Immature natural killer cell (primary cell): ENCODE measurements at regions not wholly inside any gene's neighbourhood (a gene's known extent, or its start where the extent isn't known, plus 50 kb on each side); places are given as distances from the start of the nearest gene placed in this dataset.
"Not testable (repeated sequence)": the region's sequence is repeated elsewhere in the genome, so short reads cannot be mapped to it uniquely, and the experiment has no call there.

Experiments
- DNase-seq, 3 donors: peaks; one replicate each; pipeline ENCODE4 v3.0.0; 2022; ENCODE audit warnings: mixed read lengths in 1 of 3
- H3K27ac Mint-ChIP-seq, 6 donors: one replicate each; pipeline ENCODE4 v1.8.0; 2020; ENCODE audit warnings: mixed read lengths in 6 of 6, mild to moderate bottlenecking in 5 of 6, inconsistent platforms in 4 of 6, moderate library complexity in 3 of 6
- H3K27me3 Mint-ChIP-seq, 3 donors: one replicate each; pipeline ENCODE4 v1.8.0; 2020 to 2021; ENCODE audit warnings: low read depth in 3 of 3, mild to moderate bottlenecking in 3 of 3, mixed read lengths in 3 of 3, moderate library complexity in 3 of 3, inconsistent platforms in 1 of 3
- H3K36me3 Mint-ChIP-seq, 3 donors: one replicate each; pipeline ENCODE4 v1.8.0; 2020; ENCODE audit warnings: mixed read lengths in 3 of 3, inconsistent platforms in 2 of 3, mild to moderate bottlenecking in 2 of 3
- H3K4me1 Mint-ChIP-seq, 2 donors: one replicate each; pipeline ENCODE4 v1.8.0; 2020; ENCODE audit warnings: inconsistent platforms in 2 of 2, mild to moderate bottlenecking in 2 of 2, mixed read lengths in 2 of 2, moderate library complexity in 1 of 2
- H3K4me3 Mint-ChIP-seq, 5 donors: one replicate each; pipeline ENCODE4 v1.8.0; 2020; ENCODE audit warnings: mild to moderate bottlenecking in 5 of 5, mixed read lengths in 5 of 5, inconsistent platforms in 3 of 5, moderate library complexity in 3 of 5
- H3K9me3 Mint-ChIP-seq, 6 donors: one replicate each; pipeline ENCODE4 v1.8.0; 2020; ENCODE audit warnings: mild to moderate bottlenecking in 6 of 6, mixed read lengths in 6 of 6, inconsistent platforms in 4 of 6, moderate library complexity in 3 of 6

DNA sequence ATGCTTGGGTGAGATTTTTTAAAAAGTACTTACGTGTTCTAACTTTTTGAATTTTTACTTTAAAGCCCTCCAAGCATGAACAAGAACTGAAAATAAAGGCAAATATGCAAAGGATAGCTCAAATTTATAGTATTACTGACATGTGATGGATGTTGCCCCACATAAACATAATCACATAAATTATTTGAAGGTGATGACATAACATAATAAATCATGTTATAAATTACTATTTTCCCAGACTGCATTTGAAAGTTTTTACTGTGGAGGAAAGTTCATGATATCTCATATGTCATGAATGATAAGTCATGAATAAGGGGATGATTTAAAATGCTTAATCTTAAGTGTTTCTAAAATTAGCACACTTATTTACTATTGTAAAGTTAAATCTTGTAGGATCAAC is 705.7 kb upstream of the SLITRK1 start:
- peaks cover 0 to 2% (median 0%) of the 10 kb centered on the region in 3 donors for H3K27me3 Mint-ChIP-seq
- H3K4me3 Mint-ChIP-seq: no peak overlapping the region
- DNase-seq: no peak
- H3K27ac Mint-ChIP-seq: no peak overlapping the region
- H3K36me3 Mint-ChIP-seq: no peaks in the 10 kb centered on the region
- H3K9me3 Mint-ChIP-seq: peaks cover 0 to 15% (median 3%) of the 10 kb centered on the region in 6 donors
- no peaks in the 10 kb centered on the region for H3K4me1 Mint-ChIP-seq

DNA sequence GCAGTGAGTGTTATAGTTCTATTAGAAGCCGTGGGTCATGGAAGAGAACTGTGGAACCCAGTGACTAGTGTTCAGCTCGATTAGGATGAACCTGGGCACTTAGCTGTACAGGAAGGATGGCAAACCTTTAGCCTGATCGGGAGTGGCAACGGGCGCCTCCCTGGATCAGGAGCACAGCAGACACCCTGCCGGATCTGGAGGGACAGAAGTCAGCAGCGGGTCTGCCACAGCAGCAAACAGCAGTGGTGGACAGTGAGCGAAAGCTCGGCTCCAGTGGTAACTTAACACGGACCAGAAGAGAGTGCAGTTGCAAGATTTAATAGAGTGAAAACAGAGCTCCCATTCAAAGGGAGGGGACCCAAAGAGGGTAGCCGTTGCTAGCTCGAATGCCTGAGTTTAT is 697.6 kb upstream of the SLITRK1 start:
- not testable (repeated sequence) for H3K4me1 Mint-ChIP-seq, H3K27ac Mint-ChIP-seq, H3K27me3 Mint-ChIP-seq, DNase-seq, H3K36me3 Mint-ChIP-seq, H3K4me3 Mint-ChIP-seq
- H3K9me3 Mint-ChIP-seq: peaks cover 5 to 33% (median 8%) of the 10 kb centered on the region in 6 donors

DNA sequence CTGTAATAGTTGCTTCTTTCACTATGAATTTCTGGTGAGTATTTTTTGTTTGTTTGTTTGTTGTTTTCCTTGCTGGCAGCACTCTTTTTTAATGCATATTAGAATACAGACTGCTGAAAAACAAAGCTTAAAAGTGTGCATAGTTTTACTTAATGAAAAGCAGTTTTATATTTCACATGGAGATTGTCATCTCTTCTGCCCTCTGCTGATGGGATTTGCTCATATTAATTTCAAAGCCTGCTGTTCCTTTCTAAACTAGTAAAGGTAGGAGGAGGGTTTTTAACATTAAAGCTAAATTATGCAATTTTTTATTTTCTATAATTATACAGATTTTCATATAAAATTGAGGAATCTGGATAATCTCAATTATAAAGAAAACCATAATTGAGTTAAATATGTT is 692.6 kb upstream of the SLITRK1 start:
- H3K9me3 Mint-ChIP-seq: peaks cover 1 to 6% (median 3%) of the 10 kb centered on the region in 6 donors
- no peaks in the 10 kb centered on the region for H3K36me3 Mint-ChIP-seq
- H3K4me1 Mint-ChIP-seq: no peaks in the 10 kb centered on the region
- H3K27me3 Mint-ChIP-seq: no peaks in the 10 kb centered on the region
- no peak overlapping the region for H3K27ac Mint-ChIP-seq
- no peak overlapping the region for H3K4me3 Mint-ChIP-seq
- no peak for DNase-seq

DNA sequence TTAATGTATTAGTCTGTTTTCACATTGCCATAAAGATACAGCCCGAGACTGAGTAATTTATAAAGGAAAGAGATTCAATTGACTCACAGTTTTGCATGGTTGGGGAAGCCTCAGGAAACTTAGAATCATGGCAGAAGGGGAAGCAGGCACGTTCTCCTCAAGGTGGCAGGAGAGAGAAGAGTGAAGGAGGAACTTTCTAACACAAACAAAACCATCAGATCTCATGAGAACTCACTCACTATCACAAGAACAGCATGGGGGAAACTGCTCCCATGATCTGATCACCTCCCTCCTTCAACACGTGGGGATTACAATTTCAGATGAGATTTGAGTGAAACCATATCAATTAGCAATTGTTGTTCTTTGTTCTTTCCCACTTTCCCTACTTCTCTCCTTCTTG is 689.0 kb upstream of the SLITRK1 start:
- Mint-ChIP-seq H3K27ac (no peak overlapping the region), H3K27me3 (no peaks in the 10 kb centered on the region), H3K4me3 (no peak overlapping the region), H3K36me3 (no peaks in the 10 kb centered on the region), H3K4me1 (no peaks in the 10 kb centered on the region), H3K9me3 (peaks cover 4 to 10% (median 5%) of the 10 kb centered on the region in 6 donors)
- DNase-seq: no peak

DNA sequence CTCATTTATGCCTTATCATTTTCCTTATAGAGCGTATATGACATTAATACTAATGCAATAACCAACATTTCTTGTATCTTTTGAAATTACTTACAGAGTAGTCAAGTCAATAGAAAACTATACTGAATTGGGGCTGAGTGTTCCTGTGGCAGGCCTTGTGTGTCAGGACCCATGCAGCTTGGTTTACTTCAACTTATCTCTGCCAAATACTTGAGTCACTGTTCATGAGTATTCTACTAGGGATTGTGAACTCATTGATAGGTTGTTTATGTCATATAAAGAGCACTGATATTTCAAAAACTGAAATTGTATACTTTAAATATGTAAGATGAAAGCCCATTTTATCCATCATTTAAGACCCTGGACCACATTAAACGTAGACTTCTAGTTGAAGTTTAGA is 688.6 kb upstream of the SLITRK1 start:
- H3K27ac Mint-ChIP-seq: no peak overlapping the region
- no peak overlapping the region for H3K4me3 Mint-ChIP-seq
- peaks cover 4 to 10% (median 8%) of the 10 kb centered on the region in 6 donors for H3K9me3 Mint-ChIP-seq
- no peaks in the 10 kb centered on the region for H3K27me3 Mint-ChIP-seq
- no peaks in the 10 kb centered on the region for H3K4me1 Mint-ChIP-seq
- no peak for DNase-seq
- no peaks in the 10 kb centered on the region for H3K36me3 Mint-ChIP-seq

DNA sequence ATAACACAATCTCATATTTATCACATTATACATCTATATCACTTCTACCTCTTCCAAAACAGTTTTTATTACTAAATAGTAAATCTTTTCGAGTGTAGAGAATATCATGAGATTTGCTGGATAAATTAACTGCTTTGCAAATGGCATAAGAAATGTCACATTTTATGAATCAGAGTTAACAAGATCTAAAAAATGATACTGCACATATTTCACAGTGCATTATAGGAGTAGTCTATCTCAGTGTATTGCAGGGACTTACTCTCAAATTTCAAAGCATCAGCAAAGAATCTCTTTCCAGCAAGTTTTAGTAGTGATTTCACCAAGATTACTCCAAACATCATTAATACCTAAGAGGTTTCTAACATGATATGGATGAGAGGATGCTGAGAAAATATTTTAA is 687.1 kb upstream of the SLITRK1 start:
- Mint-ChIP-seq H3K4me1 (no peaks in the 10 kb centered on the region), H3K27me3 (no peaks in the 10 kb centered on the region), H3K27ac (no peak overlapping the region), H3K9me3 (peaks cover 4 to 10% (median 8%) of the 10 kb centered on the region in 6 donors), H3K36me3 (no peaks in the 10 kb centered on the region), H3K4me3 (no peak overlapping the region)
- no peak for DNase-seq

DNA sequence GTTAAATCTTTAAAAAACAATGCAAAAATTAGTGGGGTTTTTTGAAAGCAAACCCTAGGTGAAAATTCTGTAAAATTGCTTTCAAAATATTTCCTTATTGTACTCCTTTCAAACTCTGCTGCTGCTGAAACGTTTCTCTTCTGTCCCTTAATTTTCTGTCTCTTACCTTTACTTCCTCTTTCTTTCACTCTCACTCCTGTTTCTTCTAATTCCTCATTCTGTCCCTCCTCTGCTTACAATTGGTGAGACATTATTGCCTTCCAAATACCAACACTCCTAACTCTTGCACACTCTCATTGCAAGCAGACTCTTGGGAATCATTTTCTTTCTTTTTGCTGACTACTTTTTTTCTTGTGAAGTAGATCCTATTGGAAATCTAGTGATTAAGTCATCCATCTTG is 685.6 kb upstream of the SLITRK1 start:
- no peaks in the 10 kb centered on the region for H3K27me3 Mint-ChIP-seq
- H3K4me1 Mint-ChIP-seq: no peaks in the 10 kb centered on the region
- no peak for DNase-seq
- peaks cover 0 to 3% (median 0%) of the 10 kb centered on the region in 3 donors for H3K36me3 Mint-ChIP-seq
- H3K4me3 Mint-ChIP-seq: no peak overlapping the region
- H3K9me3 Mint-ChIP-seq: peaks cover 5 to 11% (median 9%) of the 10 kb centered on the region in 6 donors
- H3K27ac Mint-ChIP-seq: no peak overlapping the region

DNA sequence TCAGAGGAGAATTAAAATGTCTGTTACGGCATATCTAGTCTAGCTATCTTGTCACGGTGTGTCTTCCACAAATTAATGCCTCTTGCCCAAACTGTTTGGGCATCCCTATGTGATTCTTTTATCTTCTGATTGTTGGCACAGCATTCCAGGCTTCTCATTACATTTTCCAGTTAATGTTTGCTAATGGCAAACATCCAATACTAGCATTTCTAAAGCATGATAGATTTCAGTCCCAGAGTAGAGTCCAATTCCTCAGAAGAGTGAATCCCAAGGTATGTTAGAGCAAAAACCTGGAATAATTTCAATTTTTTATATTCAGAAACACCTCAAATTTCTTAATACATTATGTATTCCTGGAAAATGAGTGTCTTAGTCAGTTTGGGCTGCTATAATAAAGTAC is 684.5 kb upstream of the SLITRK1 start:
- Mint-ChIP-seq H3K27ac (no peak overlapping the region), H3K4me1 (no peaks in the 10 kb centered on the region), H3K36me3 (peaks cover 0 to 3% (median 0%) of the 10 kb centered on the region in 3 donors), H3K4me3 (no peak overlapping the region), H3K9me3 (peaks cover 6 to 15% (median 9%) of the 10 kb centered on the region in 6 donors), H3K27me3 (no peaks in the 10 kb centered on the region)
- DNase-seq: no peak

DNA sequence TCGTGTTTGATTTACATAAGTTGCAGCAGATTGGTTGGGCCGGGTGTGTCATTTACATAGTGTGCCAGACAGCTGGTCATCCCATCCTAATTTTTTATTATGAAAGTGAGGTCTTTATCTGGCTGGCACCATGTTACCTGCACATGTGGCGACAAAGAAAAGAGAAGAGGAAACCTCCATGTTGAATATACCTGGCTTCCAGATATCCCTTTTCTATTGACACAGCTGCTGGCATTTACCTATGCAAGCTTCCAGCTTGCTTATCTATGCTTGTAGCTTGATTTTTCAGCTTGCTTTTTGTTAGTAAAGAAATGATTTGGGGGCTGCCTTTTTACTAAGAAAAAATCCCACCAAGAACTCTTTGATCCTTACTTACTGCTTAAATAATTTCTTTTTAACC is 681.3 kb upstream of the SLITRK1 start:
- no peak for DNase-seq
- peaks cover 0 to 3% (median 0%) of the 10 kb centered on the region in 3 donors for H3K36me3 Mint-ChIP-seq
- H3K4me3 Mint-ChIP-seq: no peak overlapping the region
- no peaks in the 10 kb centered on the region for H3K27me3 Mint-ChIP-seq
- peaks cover 8 to 26% (median 12%) of the 10 kb centered on the region in 6 donors for H3K9me3 Mint-ChIP-seq
- no peaks in the 10 kb centered on the region for H3K4me1 Mint-ChIP-seq
- H3K27ac Mint-ChIP-seq: no peak overlapping the region

DNA sequence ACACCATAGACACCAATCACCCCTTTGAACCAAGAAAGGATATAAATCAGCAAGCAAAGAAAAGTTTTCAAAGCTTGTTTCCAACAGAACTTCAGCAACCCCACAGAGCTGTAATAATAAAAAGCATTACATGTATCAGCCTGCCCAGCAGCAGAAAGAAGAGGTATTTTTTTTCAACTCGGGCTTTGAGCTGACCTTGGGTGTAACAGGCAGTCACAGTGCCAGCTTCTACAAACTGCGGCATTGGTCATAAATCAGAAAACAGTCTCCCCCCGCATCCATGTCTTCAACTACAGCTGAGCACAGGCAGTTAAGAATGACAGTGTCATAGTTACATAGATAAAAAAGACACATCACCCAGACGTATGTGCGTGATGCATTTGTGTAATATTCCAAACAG is 671.0 kb upstream of the SLITRK1 start:
- Mint-ChIP-seq H3K27ac (no peak overlapping the region), H3K4me3 (no peak overlapping the region), H3K9me3 (peaks cover 4 to 38% (median 8%) of the 10 kb centered on the region in 6 donors), H3K27me3 (no peaks in the 10 kb centered on the region), H3K36me3 (no peaks in the 10 kb centered on the region), H3K4me1 (no peaks in the 10 kb centered on the region)
- DNase-seq: no peak

DNA sequence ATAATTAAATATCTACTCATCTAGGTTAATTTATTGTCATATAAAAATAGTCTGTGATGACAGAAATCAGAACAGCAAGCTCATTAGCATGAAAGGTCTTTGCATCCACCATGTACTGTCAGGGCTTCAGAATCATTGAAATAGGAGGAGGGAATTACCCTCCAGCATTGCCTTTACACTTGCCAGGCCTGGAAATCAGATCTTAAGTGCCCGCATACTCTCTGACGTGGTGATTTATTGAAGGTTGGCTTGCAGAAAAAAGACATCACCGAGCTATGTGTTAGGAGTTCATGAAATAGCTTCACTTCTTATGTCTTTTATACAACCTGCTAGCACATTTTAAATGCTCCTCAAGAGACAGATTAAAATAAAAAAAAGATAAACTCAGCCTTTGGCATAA is 661.7 kb upstream of the SLITRK1 start:
- no peak overlapping the region for H3K27ac Mint-ChIP-seq
- DNase-seq: no peak
- H3K36me3 Mint-ChIP-seq: no peaks in the 10 kb centered on the region

DNA sequence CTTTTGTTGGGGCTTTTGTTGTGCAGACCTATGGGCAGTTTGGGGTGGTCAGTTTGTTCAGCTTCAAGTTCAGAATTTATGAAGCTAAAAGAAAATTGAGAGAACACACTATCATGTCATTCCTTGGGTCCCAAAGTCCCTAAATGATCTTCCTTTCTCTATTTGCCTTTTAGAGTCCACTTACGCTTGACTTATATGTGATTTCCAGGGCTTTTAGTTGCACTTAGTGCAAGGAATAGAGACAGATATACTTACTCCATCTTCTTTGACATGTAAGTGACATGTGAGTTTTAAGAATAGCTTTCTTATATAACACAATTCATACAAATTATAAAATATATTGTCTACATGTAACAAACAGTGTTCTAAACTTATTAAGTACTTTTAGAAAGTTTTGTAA is 660.1 kb upstream of the SLITRK1 start:
- peaks cover 4 to 29% (median 5%) of the 10 kb centered on the region in 6 donors for H3K9me3 Mint-ChIP-seq
- H3K4me1 Mint-ChIP-seq: no peaks in the 10 kb centered on the region
- no peak overlapping the region for H3K27ac Mint-ChIP-seq

More for the DNA sequence above, 661.7 kb upstream of the SLITRK1 start:
- peaks cover 3 to 29% (median 5%) of the 10 kb centered on the region in 6 donors for H3K9me3 Mint-ChIP-seq
- H3K27me3 Mint-ChIP-seq: peaks cover 0 to 2% (median 0%) of the 10 kb centered on the region in 3 donors
- no peaks in the 10 kb centered on the region for H3K4me1 Mint-ChIP-seq
- H3K4me3 Mint-ChIP-seq: no peak overlapping the region

DNA sequence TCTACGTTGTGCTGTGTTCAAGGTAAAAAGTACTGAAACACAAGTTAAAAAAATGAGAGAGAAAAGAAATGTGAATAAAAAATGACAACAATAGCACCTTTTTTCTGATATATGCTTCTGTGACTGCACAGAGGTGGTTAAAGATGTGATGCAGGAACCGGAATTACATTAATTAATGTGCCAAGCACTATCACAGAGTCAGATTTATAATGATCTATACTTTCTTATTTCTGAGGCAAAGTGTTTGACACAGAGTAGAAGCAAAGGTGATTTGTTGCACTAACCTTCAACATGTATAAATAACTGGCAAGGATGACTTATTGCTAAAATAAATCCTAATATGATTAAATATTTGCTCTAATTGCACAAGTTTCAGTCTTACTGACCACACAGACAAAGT is 654.6 kb upstream of the SLITRK1 start:
- Mint-ChIP-seq H3K9me3 (peaks cover 2 to 28% (median 6%) of the 10 kb centered on the region in 6 donors), H3K4me3 (no peak overlapping the region), H3K4me1 (no peaks in the 10 kb centered on the region), H3K27ac (no peak overlapping the region), H3K36me3 (no peaks in the 10 kb centered on the region), H3K27me3 (no peaks in the 10 kb centered on the region)
- DNase-seq: no peak

More for the DNA sequence above, 660.1 kb upstream of the SLITRK1 start:
- Mint-ChIP-seq H3K4me3 (no peak overlapping the region), H3K36me3 (no peaks in the 10 kb centered on the region), H3K27me3 (peaks cover 0 to 2% (median 0%) of the 10 kb centered on the region in 3 donors)
- DNase-seq: no peak

DNA sequence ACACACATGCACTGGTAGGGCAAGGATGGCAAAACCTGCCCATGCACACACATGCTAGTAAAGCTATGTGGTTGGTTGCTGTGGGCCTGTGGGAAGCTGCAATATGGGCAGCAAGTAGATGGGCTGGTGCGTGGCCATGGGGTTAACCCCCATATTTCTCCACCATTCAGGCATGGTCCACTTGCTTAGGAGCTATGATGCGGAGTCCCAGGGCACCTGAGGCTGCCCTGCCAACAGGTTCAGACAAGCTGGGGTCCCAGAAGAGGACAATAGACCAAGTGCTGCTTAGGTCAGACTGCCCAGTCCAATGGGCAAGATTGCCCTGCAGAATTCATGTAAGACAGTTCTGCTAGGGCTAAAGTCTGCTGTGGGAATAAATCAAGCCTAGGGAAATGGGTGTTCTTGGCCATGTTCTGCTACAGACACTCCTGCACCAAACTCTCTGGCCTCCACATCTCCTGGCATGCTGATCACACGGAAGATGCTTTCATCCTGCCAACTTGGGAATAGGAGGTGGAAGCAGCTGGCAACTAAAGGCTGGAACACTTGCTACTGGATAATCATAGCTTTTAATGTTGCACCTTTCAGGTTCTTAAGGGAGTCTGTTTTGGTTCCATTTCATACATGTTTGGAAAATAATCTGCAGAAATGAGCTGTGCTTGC is 646.3 kb upstream of the SLITRK1 start:
- DNase-seq: no peak
- H3K27ac Mint-ChIP-seq: no peak overlapping the region
- H3K27me3 Mint-ChIP-seq: peaks cover 0 to 1% (median 0%) of the 10 kb centered on the region in 3 donors
- peaks cover 0 to 10% (median 4%) of the 10 kb centered on the region in 6 donors for H3K9me3 Mint-ChIP-seq
- H3K36me3 Mint-ChIP-seq: no peaks in the 10 kb centered on the region
- H3K4me1 Mint-ChIP-seq: no peaks in the 10 kb centered on the region
- H3K4me3 Mint-ChIP-seq: no peak overlapping the region

DNA sequence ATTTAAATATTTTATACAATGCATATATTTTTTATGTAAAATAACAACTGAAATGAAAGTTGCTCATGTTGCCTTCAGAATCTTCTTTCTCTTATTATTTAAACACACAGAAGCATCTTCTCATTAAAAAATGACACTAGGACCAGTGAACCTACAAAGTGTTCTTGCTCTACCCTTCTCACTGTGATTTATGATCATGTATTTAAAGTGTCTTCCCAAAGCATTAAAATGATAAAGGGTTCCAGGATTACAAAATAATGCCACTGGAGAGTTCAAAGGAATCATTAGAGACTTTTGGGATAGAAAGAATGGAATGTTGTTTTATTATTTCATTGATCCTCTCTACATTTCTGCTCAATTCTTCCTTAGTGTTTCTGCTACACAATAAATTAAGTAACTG is 643.6 kb upstream of the SLITRK1 start:
- Mint-ChIP-seq H3K36me3 (no peaks in the 10 kb centered on the region), H3K9me3 (peaks cover 0 to 10% (median 4%) of the 10 kb centered on the region in 6 donors), H3K4me1 (no peaks in the 10 kb centered on the region), H3K4me3 (no peak overlapping the region), H3K27me3 (peaks cover 0 to 2% (median 1%) of the 10 kb centered on the region in 3 donors), H3K27ac (no peak overlapping the region)
- DNase-seq: no peak
